GM18868 (cell line): ENCODE measurements at regions not wholly inside any gene's neighbourhood (a gene's known extent, or its start where the extent isn't known, plus 50 kb on each side); places are given as distances from the start of the nearest gene placed in this dataset.

Experiments
- ATAC-seq: cut with Tn5 transposase; IDR thresholded peaks from one replicate; pipeline ENCODE4 v1.9.1; 2021; ENCODE audit warnings: mild to moderate bottlenecking, moderate library complexity; ENCODE audit not compliant: unreplicated experiment

DNA sequence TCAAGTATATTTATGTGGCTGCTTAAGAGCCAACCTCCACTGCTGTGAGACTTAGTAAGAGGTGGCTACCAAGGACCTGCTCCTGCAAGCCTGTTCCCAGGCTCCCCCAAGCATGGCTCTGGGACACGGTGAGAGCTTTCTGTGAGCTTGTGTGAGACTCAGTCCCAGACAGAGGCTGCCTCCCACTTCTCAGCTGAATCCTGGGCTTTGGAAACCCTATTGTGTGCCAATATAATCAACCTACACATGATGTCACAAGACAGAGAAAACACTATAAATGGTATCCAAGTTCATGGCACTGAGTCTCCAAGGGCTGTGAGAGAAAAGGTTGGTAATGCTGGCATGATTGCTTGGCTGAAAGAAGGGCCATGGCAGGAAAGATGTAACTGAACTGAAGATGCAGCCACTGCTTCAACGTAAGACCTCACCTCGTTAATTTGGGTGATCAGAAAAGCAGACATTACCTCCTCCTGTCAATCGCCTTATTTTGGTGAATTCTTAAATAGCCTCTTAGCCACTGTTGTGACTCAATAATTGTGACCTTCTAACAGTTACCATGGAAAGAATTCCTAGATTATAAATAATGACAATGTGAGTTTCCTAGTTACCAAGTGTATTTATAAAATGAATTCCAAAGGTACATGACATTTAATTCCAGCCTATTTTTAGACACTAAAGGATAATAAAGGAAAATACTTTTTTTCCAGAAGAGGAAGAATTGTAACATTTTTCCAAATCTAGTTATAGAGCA, 332.0 kb downstream of the IRS2 start:
- no peak for ATAC-seq

- no peak for ATAC-seq
These were observed 334.7 kb downstream of the IRS2 start for GRCh38 chr13:109451726-109452125.

GRCh38 chr13:109448629-109449028, 337.8 kb downstream of the IRS2 start:
- ATAC-seq: no peak

DNA sequence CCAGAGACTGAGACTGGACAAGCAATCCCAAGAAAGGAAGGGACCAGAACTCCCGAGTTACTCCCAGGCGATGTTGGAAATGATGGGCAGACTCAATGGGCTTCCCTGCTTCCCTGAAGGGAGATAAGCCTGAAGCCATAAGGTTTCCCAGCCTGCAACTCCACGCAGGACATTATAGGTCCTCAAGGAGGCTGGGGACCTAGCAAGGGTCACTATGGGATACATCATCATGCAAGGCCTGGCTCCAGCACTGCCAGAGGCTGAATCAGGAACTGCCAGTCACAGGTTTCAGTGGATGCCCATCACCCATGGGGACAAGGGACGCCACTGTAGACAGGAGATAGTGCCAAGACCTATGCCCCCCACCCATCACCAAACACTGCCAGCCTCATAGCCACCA, 338.7 kb downstream of the IRS2 start:
- ATAC-seq: no peak

- ATAC-seq: no peak
These were observed 346.1 kb downstream of the IRS2 start for GRCh38 chr13:109440320-109440719.

GRCh38 chr13:109439813-109440212, 346.6 kb downstream of the IRS2 start:
- no peak for ATAC-seq

DNA sequence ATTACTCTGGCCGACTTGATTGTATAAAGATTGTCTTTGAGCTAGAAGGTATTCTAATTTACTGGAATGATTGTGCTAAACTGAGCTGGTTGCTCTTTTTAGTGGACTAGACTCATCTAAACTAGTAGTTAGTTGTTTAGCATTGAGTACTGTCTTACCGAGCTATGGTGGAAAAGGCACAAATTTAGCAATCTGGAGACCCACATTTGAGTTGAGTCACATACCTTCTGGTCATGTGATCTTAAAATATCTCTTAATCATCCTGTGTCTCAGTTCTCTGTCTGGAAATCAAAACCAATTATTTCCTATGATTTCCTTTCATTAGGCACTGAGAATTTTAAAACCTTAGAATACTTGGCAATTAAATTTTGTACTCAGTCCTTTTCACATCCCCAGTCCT, 349.5 kb downstream of the IRS2 start:
- no peak for ATAC-seq

DNA sequence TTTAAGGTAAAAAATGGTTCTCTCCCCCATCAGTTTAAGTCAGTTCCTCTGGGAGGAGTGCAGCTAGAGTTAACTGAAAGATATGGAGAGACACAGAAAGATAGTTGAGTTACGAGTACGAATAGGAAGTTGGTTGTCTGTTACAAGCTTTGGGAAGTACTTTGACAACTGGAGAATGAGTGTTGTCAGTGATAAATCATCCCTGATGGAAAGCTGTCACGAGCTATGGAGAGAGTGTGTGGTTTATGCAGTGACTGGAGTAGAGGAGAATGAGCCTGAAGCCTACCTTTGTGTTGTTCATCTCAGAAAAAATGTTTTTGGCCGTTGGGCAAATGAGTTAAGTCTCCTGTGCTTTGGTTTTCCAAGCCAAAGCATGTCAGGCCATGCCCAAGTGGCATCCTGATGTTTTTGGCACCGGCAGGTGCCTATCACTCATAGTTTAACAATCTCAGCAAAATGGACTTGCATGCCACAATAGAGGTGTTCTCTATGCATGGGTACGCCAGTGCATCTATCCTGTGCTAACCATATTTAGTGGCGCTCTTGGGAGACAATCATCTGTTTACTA, 350.2 kb downstream of the IRS2 start:
- no peak for ATAC-seq

DNA sequence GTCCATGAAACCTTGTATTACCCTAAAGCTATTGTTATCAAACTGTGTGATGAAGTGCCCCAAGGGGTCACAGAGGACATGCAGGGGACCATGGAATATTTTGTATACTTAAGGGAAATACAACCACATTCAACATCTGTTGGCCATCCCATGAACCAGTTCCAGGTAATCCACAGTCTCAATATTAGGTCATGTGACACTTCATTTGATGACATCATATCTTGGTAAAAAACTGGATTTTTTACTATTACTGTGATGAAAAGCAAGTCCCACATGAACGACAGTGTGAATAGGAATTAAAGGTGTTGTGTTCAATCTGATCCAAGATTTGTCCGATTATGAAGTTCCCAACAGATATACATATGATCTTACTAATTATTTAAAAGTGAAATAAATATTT, 355.2 kb downstream of the IRS2 start:
- no peak for ATAC-seq

GRCh38 chr13:109428146-109428545, 358.2 kb downstream of the IRS2 start:
- no peak for ATAC-seq

GRCh38 chr13:109427695-109428094, 358.7 kb downstream of the IRS2 start:
- ATAC-seq: no peak

GRCh38 chr13:109427148-109427547, 359.2 kb downstream of the IRS2 start:
- no peak for ATAC-seq

GRCh38 chr13:109426690-109426990, 359.7 kb downstream of the IRS2 start:
- no peak for ATAC-seq

GRCh38 chr13:109425821-109426689, 360.3 kb downstream of the IRS2 start:
- ATAC-seq: no peak

DNA sequence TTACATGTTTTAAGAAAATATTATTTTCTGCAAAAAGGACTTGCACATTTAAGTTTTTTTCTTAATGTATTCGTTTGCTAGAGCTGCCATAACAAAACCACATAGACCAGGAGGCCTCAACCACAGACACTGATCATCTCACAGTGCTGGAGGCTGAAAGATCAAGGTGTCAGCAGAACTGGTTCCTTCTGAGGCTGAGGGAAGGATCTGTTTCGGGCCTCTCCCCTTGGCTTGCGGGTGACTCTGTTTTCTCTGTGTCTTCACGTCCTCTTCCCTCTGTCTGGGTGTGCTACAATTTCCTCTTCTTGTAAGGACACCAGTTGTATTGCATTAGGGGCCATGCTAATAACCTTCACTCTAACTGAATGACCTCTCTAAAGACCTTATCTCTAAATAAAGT, 364.2 kb downstream of the IRS2 start:
- ATAC-seq: no peak

GRCh38 chr13:109419896-109420295, 366.5 kb downstream of the IRS2 start:
- no peak for ATAC-seq

DNA sequence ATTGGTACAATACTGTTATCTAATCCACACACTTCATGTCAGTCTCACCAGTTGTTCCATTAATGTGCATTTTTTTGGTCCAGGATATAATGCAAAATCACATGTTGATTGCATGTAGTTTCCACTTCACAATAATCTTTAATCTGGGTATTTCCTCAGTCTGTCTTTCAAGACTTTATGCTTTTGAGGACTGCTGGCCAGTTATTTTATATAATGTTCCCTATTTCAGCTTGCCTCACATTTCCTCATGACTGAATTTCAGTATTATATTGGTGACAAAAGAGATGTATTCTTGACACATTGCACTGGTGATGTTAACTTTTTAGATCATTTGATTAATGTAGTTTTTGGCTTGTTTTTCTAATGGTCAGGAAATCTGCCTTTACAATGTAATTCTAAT, 368.3 kb downstream of the IRS2 start:
- no peak for ATAC-seq

DNA sequence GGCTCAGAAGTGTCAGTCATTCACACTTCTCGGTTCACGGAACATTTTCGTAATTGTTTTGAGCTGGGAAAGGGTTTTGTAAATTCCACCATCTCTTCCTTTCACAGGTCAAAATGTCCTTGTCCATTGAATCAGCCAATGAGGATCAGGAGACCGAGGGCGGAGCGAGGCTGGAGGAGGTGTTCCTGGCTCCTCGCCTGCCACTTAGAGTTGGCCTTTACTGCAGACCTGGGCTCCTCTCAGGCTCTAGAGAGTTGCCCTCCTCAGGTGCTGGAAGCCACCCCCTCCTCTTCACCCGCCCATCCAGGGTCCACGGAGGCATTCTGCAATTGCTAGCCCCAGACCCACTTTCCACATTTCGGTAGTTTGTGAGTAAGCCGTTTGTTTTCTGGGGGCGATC, 370.4 kb downstream of the IRS2 start:
- ATAC-seq: no peak

GRCh38 chr13:109415057-109415456, 371.3 kb downstream of the IRS2 start:
- ATAC-seq: no peak

GRCh38 chr13:109412283-109412901, 374.0 kb downstream of the IRS2 start:
- no peak for ATAC-seq

- ATAC-seq: no peak
These were observed 375.5 kb downstream of the IRS2 start for GRCh38 chr13:109410868-109411267.
